H9 (cell line): ENCODE measurements at regions not wholly inside any gene's neighbourhood (a gene's known extent, or its start where the extent isn't known, plus 50 kb on each side); places are given as distances from the start of the nearest gene placed in this dataset.

Experiments used
- DNase-seq: peaks from one replicate; pipeline ENCODE4 v3.0.0-alpha.2; 2017
- H2AFZ ChIP-seq: one replicate; pipeline ENCODE4 v1.6.1; 2013; ENCODE audit warnings: mild to moderate bottlenecking, low read length, control low read depth, moderate library complexity
- H2AK5ac ChIP-seq: 2 replicates; pipeline ENCODE4 v1.6.1; 2013; ENCODE audit warnings: low read length, control low read depth, mixed read lengths; ENCODE audit not compliant: insufficient read length
- H2BK120ac ChIP-seq: one replicate; pipeline ENCODE4 v1.6.1; 2013; ENCODE audit warnings: low read depth, mild to moderate bottlenecking, low read length, control low read depth, inconsistent platforms; ENCODE audit not compliant: poor library complexity, severe bottlenecking
- H2BK12ac ChIP-seq: 2 replicates; pipeline ENCODE4 v1.6.1; 2013; ENCODE audit warnings: low read length, control low read depth, mixed read lengths, low read depth; ENCODE audit not compliant: insufficient read length
- H2BK15ac ChIP-seq: 2 replicates; pipeline ENCODE4 v1.6.1; 2013; ENCODE audit warnings: low read depth, low read length, control low read depth
- H2BK20ac ChIP-seq: one replicate; pipeline ENCODE4 v1.6.1; 2013; ENCODE audit warnings: low read depth, mild to moderate bottlenecking, low read length, control low read depth, inconsistent platforms; ENCODE audit not compliant: poor library complexity, severe bottlenecking
- H2BK5ac ChIP-seq: 2 replicates; pipeline ENCODE4 v1.6.1; 2013; ENCODE audit warnings: low read length, control low read depth, mixed read lengths; ENCODE audit not compliant: insufficient read length
- H3K14ac ChIP-seq: 2 replicates; pipeline ENCODE4 v1.6.1; 2013; ENCODE audit warnings: low read length, control low read depth; ENCODE audit not compliant: insufficient read depth
- H3K18ac ChIP-seq: 2 replicates; pipeline ENCODE4 v1.6.1; 2013; ENCODE audit warnings: low read depth, mild to moderate bottlenecking, mixed read lengths, low read length, control low read depth; ENCODE audit not compliant: insufficient read length
- H3K23ac ChIP-seq: 2 replicates; pipeline ENCODE4 v1.6.1; 2013; ENCODE audit warnings: low read length, control low read depth, mixed read lengths, low read depth; ENCODE audit not compliant: insufficient read length
- H3K23me2 ChIP-seq: 2 replicates; pipeline ENCODE4 v1.6.1; 2013; ENCODE audit warnings: low read depth, mild to moderate bottlenecking, mixed read lengths, low read length, control low read depth; ENCODE audit not compliant: insufficient read length, poor library complexity, severe bottlenecking
- H3K27ac ChIP-seq: 2 replicates; pipeline ENCODE4 v1.5.1; 2013; ENCODE audit warnings: low read length, control low read depth, mixed read lengths, low read depth; ENCODE audit not compliant: insufficient read length
- H3K27me3 ChIP-seq: 2 replicates; pipeline ENCODE4 v1.6.1; 2013; ENCODE audit warnings: low read length, control low read depth, inconsistent platforms; ENCODE audit not compliant: insufficient read depth
- H3K4ac ChIP-seq: 2 replicates; pipeline ENCODE4 v1.6.1; 2013; ENCODE audit warnings: low read depth, mild to moderate bottlenecking, control low read depth, inconsistent platforms, low read length, moderate library complexity
- H3K4me1 ChIP-seq: 2 replicates; pipeline ENCODE4 v1.6.1; 2013; ENCODE audit warnings: low read length, control low read depth, inconsistent platforms; ENCODE audit not compliant: insufficient read depth
- H3K4me2 ChIP-seq: 2 replicates; pipeline ENCODE4 v1.6.1; 2013; ENCODE audit warnings: low read length, control low read depth, mixed read lengths; ENCODE audit not compliant: insufficient read length, insufficient read depth
- H3K56ac ChIP-seq: 2 replicates; pipeline ENCODE4 v1.6.1; 2013; ENCODE audit warnings: low read depth, mild to moderate bottlenecking, mixed read lengths, low read length, control low read depth; ENCODE audit not compliant: insufficient read length
- H3K79me1 ChIP-seq: 2 replicates; pipeline ENCODE4 v1.6.1; 2013; ENCODE audit warnings: low read depth, mild to moderate bottlenecking, moderate library complexity, low read length, control low read depth, inconsistent platforms; ENCODE audit not compliant: insufficient read depth, poor library complexity, severe bottlenecking
- H3K79me2 ChIP-seq: 2 replicates; pipeline ENCODE4 v1.6.1; 2013; ENCODE audit warnings: low read length, control low read depth, inconsistent platforms; ENCODE audit not compliant: insufficient read depth
- H3K9ac ChIP-seq: 2 replicates; pipeline ENCODE4 v1.6.1; 2013; ENCODE audit warnings: low read length, control low read depth, mixed read lengths; ENCODE audit not compliant: insufficient read length; ENCODE audit errors: extremely low read depth
- H3K9me3 ChIP-seq: one replicate; pipeline ENCODE4 v1.6.1; 2013; ENCODE audit warnings: low read depth, low read length, inconsistent platforms; ENCODE audit not compliant: control insufficient read depth
- H3T11ph ChIP-seq: one replicate; pipeline ENCODE4 v1.6.1; 2013; ENCODE audit warnings: mild to moderate bottlenecking, low read length, control low read depth, inconsistent platforms
- H4K20me1 ChIP-seq: one replicate; pipeline ENCODE4 v1.6.1; 2013; ENCODE audit not compliant: control insufficient read depth, insufficient read length, insufficient read depth
- H4K5ac ChIP-seq: 2 replicates; pipeline ENCODE4 v1.6.1; 2013; ENCODE audit warnings: low read depth, mild to moderate bottlenecking, mixed read lengths, low read length, control low read depth; ENCODE audit not compliant: insufficient read length
- H4K8ac ChIP-seq: replicated peaks from 2 replicates; pipeline ENCODE4 v1.6.1; 2013; ENCODE audit warnings: low read length, control low read depth, mixed read lengths, low read depth; ENCODE audit not compliant: insufficient read length
- H4K91ac ChIP-seq: 2 replicates; pipeline ENCODE4 v1.6.1; 2013; ENCODE audit warnings: low read depth, mild to moderate bottlenecking, moderate library complexity, mixed read lengths, low read length, control low read depth; ENCODE audit not compliant: insufficient read length
- H3K27ac Mint-ChIP-seq, 3 experiments: 2 replicates in 2 of 3; 3 replicates in 1 of 3; pipeline ENCODE4 v1.8.0; 2020 to 2021; ENCODE audit warnings: mixed read lengths in 3 of 3, mild to moderate bottlenecking in 1 of 3, moderate library complexity in 1 of 3
- H3K27me3 Mint-ChIP-seq: 2 replicates; pipeline ENCODE4 v1.8.0; 2021; ENCODE audit warnings: low read depth, mild to moderate bottlenecking, moderate library complexity, mixed read lengths
- H3K36me3 Mint-ChIP-seq, 3 experiments: 2 replicates in 2 of 3; 3 replicates in 1 of 3; pipeline ENCODE4 v1.8.0; 2020 to 2021; ENCODE audit warnings: low read depth in 3 of 3, mixed read lengths in 3 of 3; ENCODE audit not compliant: insufficient read depth in 1 of 3
- H3K4me1 Mint-ChIP-seq, 2 experiments: 2 replicates each; pipeline ENCODE4 v1.8.0; 2020; ENCODE audit warnings: mixed read lengths in 2 of 2
- H3K4me3 Mint-ChIP-seq, 2 experiments: 2 replicates in 1 of 2; 3 replicates in 1 of 2; pipeline ENCODE4 v1.8.0; 2020 to 2021; ENCODE audit warnings: mild to moderate bottlenecking in 2 of 2, mixed read lengths in 2 of 2, moderate library complexity in 1 of 2
- H3K9me3 Mint-ChIP-seq, 2 experiments: 2 replicates in 1 of 2; 3 replicates in 1 of 2; pipeline ENCODE4 v1.8.0; 2020; ENCODE audit warnings: mild to moderate bottlenecking in 2 of 2, mixed read lengths in 2 of 2, moderate library complexity in 1 of 2
- WGBS: extraction: QIAGEN DNeasy Blood & Tissue Kit; methylation state at CpG from one replicate; pipeline ENCODE4 v1.1.7; 2013; ENCODE audit warnings: missing lambda C conversion rate, low lambda C conversion rate, mixed read lengths; ENCODE audit not compliant: insufficient read length; ENCODE audit errors: extremely low coverage; 5-methylcytosine and 5-hydroxymethylcytosine counted together
- TF ChIP-seq, protein P1 (sequence below): fragments of 200-600 bp; sonication (generic); conservative IDR thresholded peaks from 3 replicates; pipeline ENCODE4 v1.8.0; 2021; ENCODE audit warnings: antibody characterized with exemption, mild to moderate bottlenecking

DNA sequence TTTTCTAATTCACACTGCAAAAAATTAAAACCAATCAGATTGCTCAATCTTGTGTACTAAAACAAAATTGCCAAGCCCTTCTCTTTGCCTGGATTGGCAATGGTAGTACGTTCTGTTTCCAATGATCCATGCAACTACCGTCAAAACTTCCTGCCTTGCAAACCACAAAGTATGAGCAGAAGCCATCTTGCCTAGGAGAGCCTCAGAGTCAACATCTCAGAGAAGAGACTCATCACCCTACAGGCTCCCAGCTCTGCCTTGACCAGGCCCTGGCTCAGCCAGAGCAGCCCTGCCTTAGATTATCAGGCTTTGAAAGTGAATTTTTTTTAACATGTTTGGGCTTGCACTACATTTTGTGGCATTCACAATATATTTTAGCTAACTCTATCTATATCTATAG lies 574.1 kb downstream of the SATB2 start:
- Histone ChIP-seq H2AK5ac (no peak overlapping the region), H3K23me2 (no peaks in the 10 kb centered on the region), H4K8ac (no peak overlapping the region), H4K91ac (no peak overlapping the region), H3K79me2 (no peaks in the 10 kb centered on the region), H2BK15ac (no peak overlapping the region), H3K9ac (no peak overlapping the region), H3K18ac (no peak overlapping the region), H2AFZ (no peak overlapping the region), H3K4me2 (no peak overlapping the region), H2BK20ac (no peak overlapping the region), H3T11ph (no peak overlapping the region), H2BK12ac (no peak overlapping the region), H3K4me1 (no peaks in the 10 kb centered on the region), H3K14ac (no peak overlapping the region), H3K79me1 (no peaks in the 10 kb centered on the region), H3K27ac (no peak overlapping the region), H3K56ac (no peak overlapping the region), H4K20me1 (no peaks in the 10 kb centered on the region), H3K4ac (no peak overlapping the region), H3K27me3 (no peaks in the 10 kb centered on the region), H4K5ac (no peak overlapping the region), H2BK120ac (no peak overlapping the region), H3K9me3 (no peaks in the 10 kb centered on the region), H2BK5ac (no peak overlapping the region), H3K23ac (no peak overlapping the region)
- no peak for DNase-seq
- Mint-ChIP-seq H3K4me1 (no peaks in the 10 kb centered on the region), H3K4me3 (no peak overlapping the region; a peak in 1 of 5 replicates), H3K27ac (peak overlapping the region in 1 of 3 experiments; percentile 13; a peak in 1 of 7 replicates), H3K27me3 (no peaks in the 10 kb centered on the region), H3K9me3 (no peaks in the 10 kb centered on the region), H3K36me3 (no peaks in the 10 kb centered on the region)
- TF ChIP-seq, protein P1, sequence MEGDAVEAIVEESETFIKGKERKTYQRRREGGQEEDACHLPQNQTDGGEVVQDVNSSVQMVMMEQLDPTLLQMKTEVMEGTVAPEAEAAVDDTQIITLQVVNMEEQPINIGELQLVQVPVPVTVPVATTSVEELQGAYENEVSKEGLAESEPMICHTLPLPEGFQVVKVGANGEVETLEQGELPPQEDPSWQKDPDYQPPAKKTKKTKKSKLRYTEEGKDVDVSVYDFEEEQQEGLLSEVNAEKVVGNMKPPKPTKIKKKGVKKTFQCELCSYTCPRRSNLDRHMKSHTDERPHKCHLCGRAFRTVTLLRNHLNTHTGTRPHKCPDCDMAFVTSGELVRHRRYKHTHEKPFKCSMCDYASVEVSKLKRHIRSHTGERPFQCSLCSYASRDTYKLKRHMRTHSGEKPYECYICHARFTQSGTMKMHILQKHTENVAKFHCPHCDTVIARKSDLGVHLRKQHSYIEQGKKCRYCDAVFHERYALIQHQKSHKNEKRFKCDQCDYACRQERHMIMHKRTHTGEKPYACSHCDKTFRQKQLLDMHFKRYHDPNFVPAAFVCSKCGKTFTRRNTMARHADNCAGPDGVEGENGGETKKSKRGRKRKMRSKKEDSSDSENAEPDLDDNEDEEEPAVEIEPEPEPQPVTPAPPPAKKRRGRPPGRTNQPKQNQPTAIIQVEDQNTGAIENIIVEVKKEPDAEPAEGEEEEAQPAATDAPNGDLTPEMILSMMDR, result no peak
- WGBS, result no CpG with 5 or more reads among the region's 2 CpGs
